ENCODE measurements at regions not wholly inside any gene's neighbourhood (a gene's known extent, or its start where the extent isn't known, plus 50 kb on each side); places are given as distances from the start of the nearest gene placed in this dataset.

GRCh38 chr6:99779631-99780555 is 173.3 kb downstream of the PRDM13 start:
- FAIRE-seq: no peak
- Histone ChIP-seq H3K9me3 (ENCODE audit: control insufficient read depth in 2 of 3, insufficient read depth in 1 of 3, low read length in 3 of 3) (no peaks in the 10 kb centered on the region), H3K4me3 (ENCODE audit: low read length in 3 of 3) (no peak overlapping the region), H3K27ac (ENCODE audit: low read depth in 2 of 2, low read length in 2 of 2) (no peak overlapping the region), H3K36me3 (ENCODE audit: control insufficient read depth in 2 of 3, insufficient read depth in 3 of 3, low read length in 3 of 3) (no peaks in the 10 kb centered on the region), H3K4me1 (ENCODE audit: control insufficient read depth in 2 of 3, insufficient read depth in 2 of 3, low read depth in 1 of 3, low read length in 3 of 3) (no peaks in the 10 kb centered on the region), H3K27me3 (ENCODE audit: control insufficient read depth, insufficient read depth, low read length) (no peaks in the 10 kb centered on the region), H3K9ac (ENCODE audit: low read length in 3 of 3) (no peak overlapping the region)
- DNase-seq: peak in 1 of 5 donors; percentile 67
- intact Hi-C loops (cut with DNase I): no loop called here
- TF ChIP-seq, protein P1, sequence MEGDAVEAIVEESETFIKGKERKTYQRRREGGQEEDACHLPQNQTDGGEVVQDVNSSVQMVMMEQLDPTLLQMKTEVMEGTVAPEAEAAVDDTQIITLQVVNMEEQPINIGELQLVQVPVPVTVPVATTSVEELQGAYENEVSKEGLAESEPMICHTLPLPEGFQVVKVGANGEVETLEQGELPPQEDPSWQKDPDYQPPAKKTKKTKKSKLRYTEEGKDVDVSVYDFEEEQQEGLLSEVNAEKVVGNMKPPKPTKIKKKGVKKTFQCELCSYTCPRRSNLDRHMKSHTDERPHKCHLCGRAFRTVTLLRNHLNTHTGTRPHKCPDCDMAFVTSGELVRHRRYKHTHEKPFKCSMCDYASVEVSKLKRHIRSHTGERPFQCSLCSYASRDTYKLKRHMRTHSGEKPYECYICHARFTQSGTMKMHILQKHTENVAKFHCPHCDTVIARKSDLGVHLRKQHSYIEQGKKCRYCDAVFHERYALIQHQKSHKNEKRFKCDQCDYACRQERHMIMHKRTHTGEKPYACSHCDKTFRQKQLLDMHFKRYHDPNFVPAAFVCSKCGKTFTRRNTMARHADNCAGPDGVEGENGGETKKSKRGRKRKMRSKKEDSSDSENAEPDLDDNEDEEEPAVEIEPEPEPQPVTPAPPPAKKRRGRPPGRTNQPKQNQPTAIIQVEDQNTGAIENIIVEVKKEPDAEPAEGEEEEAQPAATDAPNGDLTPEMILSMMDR (IDR thresholded peaks at IDR 0.05; ENCODE audit: borderline replicate concordance, extremely low read depth, insufficient read depth): no peak

DNA sequence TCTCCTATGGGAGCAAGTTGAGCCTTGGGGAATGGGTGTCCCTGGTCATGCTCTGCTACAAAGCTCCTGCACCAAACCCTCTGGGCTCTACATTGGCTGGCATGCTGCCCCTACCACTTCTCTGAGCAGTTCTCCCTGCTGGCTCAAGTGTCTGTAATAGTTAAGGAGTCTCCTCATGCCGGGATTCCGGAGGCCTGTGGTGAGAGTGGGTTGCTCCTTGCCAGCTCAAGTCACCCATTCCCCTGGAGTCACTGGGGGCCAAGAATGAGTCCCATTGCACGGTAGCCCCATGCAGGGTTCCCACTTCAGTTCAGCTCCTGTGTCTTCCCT is 173.9 kb downstream of the PRDM13 start:
- Histone ChIP-seq H3K4me3 (ENCODE audit: low read length in 3 of 3) (no peak overlapping the region), H3K9ac (ENCODE audit: low read length in 3 of 3) (no peak overlapping the region), H3K9me3 (ENCODE audit: control insufficient read depth in 2 of 3, insufficient read depth in 1 of 3, low read length in 3 of 3) (no peaks in the 10 kb centered on the region), H3K4me1 (ENCODE audit: control insufficient read depth in 2 of 3, insufficient read depth in 2 of 3, low read depth in 1 of 3, low read length in 3 of 3) (no peaks in the 10 kb centered on the region), H3K27ac (ENCODE audit: low read depth in 2 of 2, low read length in 2 of 2) (no peak overlapping the region), H3K36me3 (ENCODE audit: control insufficient read depth in 2 of 3, insufficient read depth in 3 of 3, low read length in 3 of 3) (no peaks in the 10 kb centered on the region), H3K27me3 (ENCODE audit: control insufficient read depth, insufficient read depth, low read length) (no peaks in the 10 kb centered on the region)
- DNase-seq (no peak), FAIRE-seq (no peak)
- TF ChIP-seq, protein P1 (IDR thresholded peaks at IDR 0.05; ENCODE audit: borderline replicate concordance, extremely low read depth, insufficient read depth): no peak
- intact Hi-C loops (cut with DNase I): no loop called here

DNA sequence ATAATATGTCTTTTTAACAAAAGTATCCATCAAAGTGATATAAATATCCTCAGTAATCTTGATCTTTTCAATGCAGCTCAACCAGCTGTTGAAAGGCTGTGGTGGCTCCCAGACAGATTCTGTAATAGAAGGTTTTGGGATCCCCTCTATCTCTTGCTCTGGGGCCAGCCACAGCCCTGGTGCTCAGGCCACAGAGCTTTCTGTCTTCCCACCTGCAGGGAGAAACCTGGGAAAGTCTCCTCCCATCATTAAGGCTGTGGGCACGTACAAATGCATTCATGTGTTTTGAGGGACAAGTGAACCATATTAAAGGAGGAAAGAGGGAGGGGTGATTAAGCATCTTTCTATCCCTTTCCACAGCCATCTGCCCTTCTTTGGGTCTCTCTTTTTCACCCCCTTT is 183.1 kb downstream of the PRDM13 start:
- no peaks in the 10 kb centered on the region for H3K27me3 ChIP-seq (ENCODE audit: control insufficient read depth, insufficient read depth, low read length)
- intact Hi-C loops (cut with DNase I): no loop called here
- H3K4me1 ChIP-seq (ENCODE audit: control insufficient read depth in 2 of 3, insufficient read depth in 2 of 3, low read depth in 1 of 3, low read length in 3 of 3): no peaks in the 10 kb centered on the region
- no peaks in the 10 kb centered on the region for H3K36me3 ChIP-seq (ENCODE audit: control insufficient read depth in 2 of 3, insufficient read depth in 3 of 3, low read length in 3 of 3)
- H3K4me3 ChIP-seq (ENCODE audit: low read length in 3 of 3): no peak overlapping the region
- FAIRE-seq: no peak
- no peak overlapping the region for H3K27ac ChIP-seq (ENCODE audit: low read depth in 2 of 2, low read length in 2 of 2)
- no peaks in the 10 kb centered on the region for H3K9me3 ChIP-seq (ENCODE audit: control insufficient read depth in 2 of 3, insufficient read depth in 1 of 3, low read length in 3 of 3)
- no peak overlapping the region for H3K9ac ChIP-seq (ENCODE audit: low read length in 3 of 3)
- no peak for DNase-seq
- TF ChIP-seq, protein P1 (IDR thresholded peaks at IDR 0.05; ENCODE audit: borderline replicate concordance, extremely low read depth, insufficient read depth): no peak

Data from kidney (tissue), 13 donors.